Hypothalamus (tissue), 51 donors: ENCODE measurements at regions not wholly inside any gene's neighbourhood (a gene's known extent, or its start where the extent isn't known, plus 50 kb on each side); places are given as distances from the start of the nearest gene placed in this dataset.
A peak's percentile ranks its signal among the peaks of the same experiment; 100 is the strongest.
"Not testable (repeated sequence)": the region's sequence is repeated elsewhere in the genome, so short reads cannot be mapped to it uniquely, and the experiment has no call there.

Source experiments
- DNase-seq, 51 donors: peaks; one replicate each; lab custom pipeline; 2025; lab: John Stamatoyannopoulos, UW

GRCh38 chr9:96069629-96070220 lies 194.2 kb downstream of the ERCC6L2 start:
- DNase-seq = no peak

- peak in 4 of 51 donors; percentile 3 to 17 (median 10) for DNase-seq
Observed at GRCh38 chr9:96068511-96068910, 193.0 kb downstream of the ERCC6L2 start.

- no peak for DNase-seq
Observed at GRCh38 chr9:96067600-96067999, 192.1 kb downstream of the ERCC6L2 start.

GRCh38 chr9:96067004-96067403 lies 191.5 kb downstream of the ERCC6L2 start:
- DNase-seq = no peak

GRCh38 chr9:96065482-96066251 lies 190.2 kb downstream of the ERCC6L2 start:
- DNase-seq = no peak

- no peak for DNase-seq
Observed at GRCh38 chr9:96064826-96065481, 189.5 kb downstream of the ERCC6L2 start.

GRCh38 chr9:96062854-96063253 lies 187.4 kb downstream of the ERCC6L2 start:
- DNase-seq = no peak

GRCh38 chr9:96062031-96062430 lies 186.5 kb downstream of the ERCC6L2 start:
- no peak for DNase-seq

GRCh38 chr9:96061293-96061987 lies 185.9 kb downstream of the ERCC6L2 start:
- DNase-seq = peak in 24 of 51 donors; percentile 6 to 68 (median 32)

GRCh38 chr9:96058218-96058617 lies 182.7 kb downstream of the ERCC6L2 start:
- DNase-seq = no peak

GRCh38 chr9:96057155-96057554 lies 181.7 kb downstream of the ERCC6L2 start:
- no peak for DNase-seq

GRCh38 chr9:96056226-96056625 lies 180.7 kb downstream of the ERCC6L2 start:
- DNase-seq = no peak

GRCh38 chr9:96054248-96054647 lies 178.8 kb downstream of the ERCC6L2 start:
- DNase-seq = not testable (repeated sequence)

GRCh38 chr9:96052686-96053085 lies 177.2 kb downstream of the ERCC6L2 start:
- DNase-seq = no peak

GRCh38 chr9:96051423-96051822 lies 175.9 kb downstream of the ERCC6L2 start:
- no peak for DNase-seq

- no peak for DNase-seq
Observed at GRCh38 chr9:96050861-96051155, 175.3 kb downstream of the ERCC6L2 start.

GRCh38 chr9:96050048-96050860 lies 174.8 kb downstream of the ERCC6L2 start:
- DNase-seq = no peak

- peak; percentile 22 to 96 (median 86) for DNase-seq
Observed at GRCh38 chr9:96048956-96049831, 173.7 kb downstream of the ERCC6L2 start.
